ENCODE measurements at regions not wholly inside any gene's neighbourhood (a gene's known extent, or its start where the extent isn't known, plus 50 kb on each side); places are given as distances from the start of the nearest gene placed in this dataset.

GRCh38 chr1:170306513-170306910 lies 160.8 kb downstream of the NTMT2 start (continued):
- no peak for TF ChIP-seq ZNF462 (CRISPR knock-in tag; IDR thresholded peaks at IDR 0.05)
- TF ChIP-seq STAT1 (IDR thresholded peaks at IDR 0.05; ENCODE audit: unreplicated experiment) = no peak
- TF ChIP-seq CTCF (conservative IDR thresholded peaks at IDR 0.05; ENCODE audit: low read depth in 2 of 2) = no peak
- no peak for TF ChIP-seq CREB1 (CRISPR knock-in tag; IDR thresholded peaks at IDR 0.05; ENCODE audit: low read depth)
- no peak for TF ChIP-seq JUNB (IDR thresholded peaks at IDR 0.05; ENCODE audit: unreplicated experiment)

- H3K4me3 Mint-ChIP-seq = no peak overlapping the region
- Histone ChIP-seq H3F3A (replicated peaks; ENCODE audit: low read depth) (no peaks in the 10 kb centered on the region), H3K4me3 (no peak overlapping the region), H4K20me1 (replicated peaks; ENCODE audit: insufficient read depth) (no peaks in the 10 kb centered on the region), H3K4me2 (no peak overlapping the region), H3K27me3 (ENCODE audit: insufficient read depth) (no peaks in the 10 kb centered on the region), H3K36me3 (ENCODE audit: insufficient read depth) (no peaks in the 10 kb centered on the region), H3K4me1 (ENCODE audit: insufficient read depth) (no peaks in the 10 kb centered on the region), H2AFZ (peak overlapping the region; percentile 28; the same call in 1 of the 2 replicates), H3K27ac (ENCODE audit: low read depth) (no peak overlapping the region), H3K9me2 (ENCODE audit: insufficient read depth) (peaks cover 3% of the 10 kb centered on the region; the same call in 1 of the 2 replicates), H3K79me2 (replicated peaks; ENCODE audit: insufficient read depth) (no peaks in the 10 kb centered on the region)
- no peaks in the 10 kb centered on the region for H3K36me3 Mint-ChIP-seq (ENCODE audit: low read depth)
- H3K9me3 Mint-ChIP-seq = no peaks in the 10 kb centered on the region
- peaks cover 5% of the 10 kb centered on the region for H3K27me3 Mint-ChIP-seq (ENCODE audit: insufficient read depth, low read depth, poor library complexity)
- no peak for ATAC-seq
- no peaks in the 10 kb centered on the region for H3K4me1 Mint-ChIP-seq
- DNase-seq (ENCODE audit: low spot score) = no peak
- no peak overlapping the region for H3K27ac Mint-ChIP-seq
- TF ChIP-seq STAT1 (IDR thresholded peaks at IDR 0.05; ENCODE audit: unreplicated experiment) (no peak), ZNF114 (CRISPR knock-in tag; IDR thresholded peaks at IDR 0.05) (no peak), JUNB (IDR thresholded peaks at IDR 0.05; ENCODE audit: unreplicated experiment) (no peak), CTCF (conservative IDR thresholded peaks at IDR 0.05; ENCODE audit: low read depth in 2 of 2) (no peak), NANOG (IDR thresholded peaks at IDR 0.05; ENCODE audit: borderline replicate concordance) (no peak), ZNF331 (CRISPR knock-in tag; IDR thresholded peaks at IDR 0.05; ENCODE audit: low read depth) (no peak), CREB1 (CRISPR knock-in tag; IDR thresholded peaks at IDR 0.05; ENCODE audit: low read depth) (no peak), ETS1 (IDR thresholded peaks at IDR 0.05) (no peak), POLR2AphosphoS5 (IDR thresholded peaks at IDR 0.05; ENCODE audit: low read depth) (no peak), EZH2phosphoT487 (IDR thresholded peaks at IDR 0.05; ENCODE audit: unreplicated experiment) (no peak), EZH2 (IDR thresholded peaks at IDR 0.05; ENCODE audit: low read depth, unreplicated experiment) (no peak)
Measured at GRCh38 chr1:170306948-170307347, 161.2 kb downstream of the NTMT2 start.
